Breast epithelium (tissue), 3 donors: ENCODE measurements at regions not wholly inside any gene's neighbourhood (a gene's known extent, or its start where the extent isn't known, plus 50 kb on each side); places are given as distances from the start of the nearest gene placed in this dataset.

ENCODE experiments used
- POLR2A ChIP-seq: fragments of 450-650 bp; IDR thresholded peaks from one replicate; pipeline ENCODE4 v1.6.1; 2016; ENCODE audit warnings: antibody characterized with exemption, mild to moderate bottlenecking, moderate library complexity
- POLR2AphosphoS5 ChIP-seq, 3 donors: sonication (generic); formaldehyde crosslinking; IDR thresholded peaks; one replicate each; pipeline ENCODE4 v1.6.1; 2017; ENCODE audit warnings: antibody characterized with exemption in 3 of 3
- TF ChIP-seq, protein P1 (sequence below), 3 donors: fragments of 450-650 bp; IDR thresholded peaks; one replicate each; pipeline ENCODE4 v1.5.1; 2016 to 2017; ENCODE audit warnings: antibody characterized with exemption in 3 of 3, mild to moderate bottlenecking in 3 of 3, moderate library complexity in 3 of 3

- TF ChIP-seq POLR2A: no peak
- TF ChIP-seq, protein P1, sequence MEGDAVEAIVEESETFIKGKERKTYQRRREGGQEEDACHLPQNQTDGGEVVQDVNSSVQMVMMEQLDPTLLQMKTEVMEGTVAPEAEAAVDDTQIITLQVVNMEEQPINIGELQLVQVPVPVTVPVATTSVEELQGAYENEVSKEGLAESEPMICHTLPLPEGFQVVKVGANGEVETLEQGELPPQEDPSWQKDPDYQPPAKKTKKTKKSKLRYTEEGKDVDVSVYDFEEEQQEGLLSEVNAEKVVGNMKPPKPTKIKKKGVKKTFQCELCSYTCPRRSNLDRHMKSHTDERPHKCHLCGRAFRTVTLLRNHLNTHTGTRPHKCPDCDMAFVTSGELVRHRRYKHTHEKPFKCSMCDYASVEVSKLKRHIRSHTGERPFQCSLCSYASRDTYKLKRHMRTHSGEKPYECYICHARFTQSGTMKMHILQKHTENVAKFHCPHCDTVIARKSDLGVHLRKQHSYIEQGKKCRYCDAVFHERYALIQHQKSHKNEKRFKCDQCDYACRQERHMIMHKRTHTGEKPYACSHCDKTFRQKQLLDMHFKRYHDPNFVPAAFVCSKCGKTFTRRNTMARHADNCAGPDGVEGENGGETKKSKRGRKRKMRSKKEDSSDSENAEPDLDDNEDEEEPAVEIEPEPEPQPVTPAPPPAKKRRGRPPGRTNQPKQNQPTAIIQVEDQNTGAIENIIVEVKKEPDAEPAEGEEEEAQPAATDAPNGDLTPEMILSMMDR (IDR thresholded peaks at IDR 0.05): no peak
- TF ChIP-seq POLR2AphosphoS5 (IDR thresholded peaks at IDR 0.05): no peak
Observed at GRCh38 chr3:106797461-106797860, 579.8 kb upstream of the CCDC54 start.
